Peyer's patch (tissue), 4 donors: ENCODE measurements at regions not wholly inside any gene's neighbourhood (a gene's known extent, or its start where the extent isn't known, plus 50 kb on each side); places are given as distances from the start of the nearest gene placed in this dataset.

Experiments used
- DNase-seq, 3 donors: peaks; one replicate each; pipeline ENCODE4 v3.0.0-alpha.2; 2017 to 2019
- H3K27ac ChIP-seq, 4 donors: fragments of 200-600 bp; sonication (generic); one replicate each; pipeline ENCODE4 v1.5.1; 2016 to 2019
- H3K27me3 ChIP-seq, 2 donors: fragments of 200-600 bp; sonication (generic); one replicate each; pipeline ENCODE4 v1.5.1; 2019
- H3K36me3 ChIP-seq, 3 donors: fragments of 200-600 bp; sonication (generic); one replicate each; pipeline ENCODE4 v1.5.1; 2016 to 2019
- H3K4me1 ChIP-seq, 4 donors: fragments of 200-600 bp; sonication (generic); one replicate each; pipeline ENCODE4 v1.5.1; 2016 to 2019
- H3K4me3 ChIP-seq, 4 donors: fragments of 200-600 bp; sonication (generic); 1 replicate in 3 of 4; 2 replicates in 1 of 4; pipeline ENCODE4 v1.5.1; 2016 to 2019; ENCODE audit warnings: mild to moderate bottlenecking in 1 of 4
- H3K9me3 ChIP-seq, 4 donors: fragments of 200-600 bp; sonication (generic); one replicate each; pipeline ENCODE4 v1.5.1; 2016 to 2019; ENCODE audit warnings: mild to moderate bottlenecking in 1 of 4
- CTCF ChIP-seq, 6 experiments: fragments of 450-650 bp in 4 of 6; fragments of 200-600 bp in 2 of 6; sonication (generic) in 1 of 6; IDR thresholded peaks; one replicate each; pipeline ENCODE4 v1.5.1; 2017 to 2019; ENCODE audit warnings: antibody characterized with exemption in 6 of 6, mild to moderate bottlenecking in 3 of 6, moderate library complexity in 1 of 6
- POLR2A ChIP-seq, 2 donors: fragments of 450-650 bp; IDR thresholded peaks; one replicate each; pipeline ENCODE4 v1.5.1; 2017; ENCODE audit warnings: antibody characterized with exemption in 2 of 2, mild to moderate bottlenecking in 2 of 2, moderate library complexity in 2 of 2

GRCh38 chr7:113715262-113715661 lies 203.5 kb downstream of the PPP1R3A start:
- TF ChIP-seq CTCF (IDR thresholded peaks at IDR 0.05) (no peak), POLR2A (IDR thresholded peaks at IDR 0.05) (no peak)
- Histone ChIP-seq H3K4me1 (no peaks in the 10 kb centered on the region), H3K27ac (no peak overlapping the region)

GRCh38 chr7:113710310-113711096 lies 208.3 kb downstream of the PPP1R3A start:
- DNase-seq, result peak in 1 of 3 donors; percentile 76
- TF ChIP-seq POLR2A (IDR thresholded peaks at IDR 0.05), result no peak
- peak; percentile 44 to 87 (median 74) for TF ChIP-seq CTCF (IDR thresholded peaks at IDR 0.05)
- H3K27ac ChIP-seq, result no peak overlapping the region
- no peaks in the 10 kb centered on the region for H3K27me3 ChIP-seq
- no peak overlapping the region for H3K4me3 ChIP-seq
- no peaks in the 10 kb centered on the region for H3K9me3 ChIP-seq
- no peaks in the 10 kb centered on the region for H3K4me1 ChIP-seq
- no peaks in the 10 kb centered on the region for H3K36me3 ChIP-seq

More at GRCh38 chr7:113715262-113715661, 203.5 kb downstream of the PPP1R3A start:
- no peak for DNase-seq
- H3K36me3 ChIP-seq, result no peaks in the 10 kb centered on the region
- H3K27me3 ChIP-seq, result no peaks in the 10 kb centered on the region
- H3K9me3 ChIP-seq, result no peaks in the 10 kb centered on the region
- no peak overlapping the region for H3K4me3 ChIP-seq

GRCh38 chr7:113705439-113705838 lies 213.4 kb downstream of the PPP1R3A start:
- no peak for TF ChIP-seq CTCF (IDR thresholded peaks at IDR 0.05)
- TF ChIP-seq POLR2A (IDR thresholded peaks at IDR 0.05), result no peak
- no peak for DNase-seq
- no peak overlapping the region for H3K27ac ChIP-seq
- no peaks in the 10 kb centered on the region for H3K9me3 ChIP-seq
- no peaks in the 10 kb centered on the region for H3K36me3 ChIP-seq
- no peaks in the 10 kb centered on the region for H3K4me1 ChIP-seq
- no peaks in the 10 kb centered on the region for H3K27me3 ChIP-seq
- no peak overlapping the region for H3K4me3 ChIP-seq

GRCh38 chr7:113698556-113699220 lies 220.1 kb downstream of the PPP1R3A start:
- DNase-seq, result no peak
- no peak for TF ChIP-seq POLR2A (IDR thresholded peaks at IDR 0.05)
- peak in 4 of 6 experiments; percentile 16 to 38 (median 34) for TF ChIP-seq CTCF (IDR thresholded peaks at IDR 0.05)
- no peaks in the 10 kb centered on the region for H3K9me3 ChIP-seq
- H3K4me1 ChIP-seq, result no peaks in the 10 kb centered on the region
- no peaks in the 10 kb centered on the region for H3K36me3 ChIP-seq
- H3K4me3 ChIP-seq, result no peak overlapping the region
- no peak overlapping the region for H3K27ac ChIP-seq
- H3K27me3 ChIP-seq, result no peaks in the 10 kb centered on the region

GRCh38 chr7:113694149-113694548 lies 224.7 kb downstream of the PPP1R3A start:
- TF ChIP-seq POLR2A (IDR thresholded peaks at IDR 0.05) (no peak), CTCF (IDR thresholded peaks at IDR 0.05) (no peak)
- Histone ChIP-seq H3K27me3 (no peaks in the 10 kb centered on the region), H3K4me1 (no peaks in the 10 kb centered on the region), H3K27ac (no peak overlapping the region), H3K9me3 (no peaks in the 10 kb centered on the region), H3K36me3 (no peaks in the 10 kb centered on the region), H3K4me3 (no peak overlapping the region)
- DNase-seq, result no peak
